NCI-H748 (cell line): ENCODE measurements at regions not wholly inside any gene's neighbourhood (a gene's known extent, or its start where the extent isn't known, plus 50 kb on each side); places are given as distances from the start of the nearest gene placed in this dataset.

Source experiments
- DNase-seq: peaks from one replicate; lab custom pipeline; 2025; ENCODE audit not compliant: unreplicated experiment; lab: John Stamatoyannopoulos, UW

GRCh38 chr10:78264361-78264760 lies 230.7 kb downstream of the RPS24 start:
- DNase-seq, result no peak

DNA sequence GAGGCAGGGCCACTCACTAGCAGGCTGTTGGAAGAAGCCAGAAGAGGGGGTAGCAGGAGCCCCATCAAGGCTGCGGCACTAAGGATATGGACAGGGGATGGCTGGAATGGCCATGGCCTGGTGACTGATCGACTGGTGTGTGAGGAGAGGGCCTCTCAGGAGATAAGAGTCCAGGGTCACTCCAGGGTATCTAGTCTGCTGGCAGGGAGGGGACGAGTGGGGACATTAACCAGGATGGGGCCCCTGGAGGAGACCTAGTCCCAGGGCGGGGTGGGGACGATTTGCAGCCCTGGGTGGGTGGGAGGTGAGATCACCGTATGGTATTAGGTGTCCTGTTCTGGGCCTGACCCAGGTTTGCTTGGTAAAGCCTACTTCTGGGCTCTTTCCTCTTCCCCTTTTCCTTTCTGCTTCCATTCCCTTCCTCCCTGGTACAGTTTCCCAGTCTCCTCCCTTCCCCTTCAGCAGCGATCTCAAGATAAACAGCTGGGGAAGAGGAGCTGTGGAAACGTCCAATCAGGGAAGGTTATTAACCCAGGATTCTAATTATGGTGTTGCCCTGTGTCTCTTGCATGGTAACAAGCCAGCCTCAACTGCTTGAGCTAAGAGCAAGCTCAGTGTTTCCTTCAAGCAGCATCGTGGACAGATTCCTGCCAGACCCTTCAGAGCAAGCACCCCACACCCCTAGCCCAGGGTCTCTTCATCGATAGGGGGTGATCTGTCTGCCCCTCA lies 233.2 kb downstream of the RPS24 start:
- DNase-seq, result peak; percentile 14

GRCh38 chr10:78267598-78267997 lies 233.9 kb downstream of the RPS24 start:
- no peak for DNase-seq

GRCh38 chr10:78269060-78269459 lies 235.4 kb downstream of the RPS24 start:
- no peak for DNase-seq

DNA sequence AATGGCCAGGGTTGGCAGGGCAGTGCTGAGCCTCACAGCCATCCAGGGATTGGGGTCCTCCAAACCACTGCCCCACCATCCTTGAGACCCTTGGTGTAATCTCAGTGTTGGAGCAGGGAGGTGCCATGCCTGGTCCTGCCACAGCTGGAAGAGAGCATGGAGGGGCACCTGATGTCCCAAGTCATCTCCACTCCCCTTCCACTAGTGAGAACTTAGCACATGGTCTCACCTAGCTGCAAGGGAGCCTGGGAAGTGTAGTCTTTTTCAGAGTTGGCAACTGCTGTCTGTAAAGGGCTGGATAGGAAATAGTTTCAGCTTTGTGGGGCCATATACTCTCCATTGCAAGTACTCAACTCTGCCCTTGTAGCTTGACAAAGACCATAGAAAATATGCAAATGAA lies 238.7 kb downstream of the RPS24 start:
- DNase-seq, result no peak

- no peak for DNase-seq
Observed at GRCh38 chr10:78274491-78274890, 240.8 kb downstream of the RPS24 start.

DNA sequence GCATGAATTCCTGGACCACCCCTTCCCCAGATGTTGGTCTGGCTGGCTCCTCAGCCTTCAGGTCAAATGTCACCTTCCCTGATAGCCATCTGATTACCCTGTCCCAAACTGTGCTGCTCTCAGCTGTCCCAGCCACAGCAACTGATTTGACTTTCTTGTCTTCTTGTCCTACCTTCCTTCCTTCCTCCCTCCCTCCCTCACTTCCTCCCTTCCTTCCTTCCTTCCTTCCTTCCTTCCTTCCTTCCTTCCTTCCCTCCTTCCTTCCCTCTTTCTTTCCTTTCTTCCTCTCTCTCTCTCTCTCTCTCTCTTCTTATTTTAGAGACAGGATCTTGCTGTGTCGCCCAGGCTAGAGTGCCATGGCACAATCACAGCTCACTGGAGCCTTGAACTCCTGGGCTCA lies 242.5 kb downstream of the RPS24 start:
- DNase-seq, result no peak

- DNase-seq, result no peak
Observed at GRCh38 chr10:78277314-78278057, 243.8 kb downstream of the RPS24 start.

DNA sequence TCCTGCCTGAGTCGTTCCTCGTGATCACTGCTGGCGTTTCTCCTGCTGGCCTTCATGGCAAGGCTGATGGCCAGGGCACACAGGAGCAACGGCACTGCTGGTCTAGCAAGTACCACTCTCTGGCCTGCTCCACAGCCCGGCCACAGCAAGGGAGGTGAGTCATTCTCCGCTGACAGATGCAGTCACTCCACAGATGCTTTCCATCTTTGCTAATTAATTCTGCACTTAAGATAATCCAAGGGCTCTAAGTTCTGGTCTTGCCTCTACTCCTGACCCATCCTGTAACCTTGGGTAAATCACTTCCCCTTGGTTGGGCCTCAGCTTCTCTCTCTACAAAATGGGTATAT lies 244.4 kb downstream of the RPS24 start:
- DNase-seq, result no peak

GRCh38 chr10:78279756-78280155 lies 246.1 kb downstream of the RPS24 start:
- no peak for DNase-seq

DNA sequence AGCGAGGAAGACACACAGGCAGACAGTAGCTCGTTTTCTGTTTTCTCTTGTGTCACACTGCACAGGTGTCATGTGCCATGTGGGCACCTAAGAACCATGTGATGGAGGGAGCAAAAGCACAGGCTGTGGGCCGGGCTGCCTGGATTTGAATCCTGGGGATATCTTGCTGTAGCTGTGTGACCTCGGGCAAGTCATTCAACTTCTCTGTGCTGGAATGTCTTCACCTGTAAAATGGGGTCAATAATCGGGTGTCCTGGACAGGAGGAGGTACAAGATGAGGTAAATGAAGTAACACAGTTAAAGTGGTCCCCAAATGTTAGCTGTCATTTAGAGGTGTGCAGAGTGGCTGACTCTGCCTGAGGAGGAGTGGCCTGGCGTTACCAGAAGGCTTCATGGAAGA lies 246.9 kb downstream of the RPS24 start:
- no peak for DNase-seq

DNA sequence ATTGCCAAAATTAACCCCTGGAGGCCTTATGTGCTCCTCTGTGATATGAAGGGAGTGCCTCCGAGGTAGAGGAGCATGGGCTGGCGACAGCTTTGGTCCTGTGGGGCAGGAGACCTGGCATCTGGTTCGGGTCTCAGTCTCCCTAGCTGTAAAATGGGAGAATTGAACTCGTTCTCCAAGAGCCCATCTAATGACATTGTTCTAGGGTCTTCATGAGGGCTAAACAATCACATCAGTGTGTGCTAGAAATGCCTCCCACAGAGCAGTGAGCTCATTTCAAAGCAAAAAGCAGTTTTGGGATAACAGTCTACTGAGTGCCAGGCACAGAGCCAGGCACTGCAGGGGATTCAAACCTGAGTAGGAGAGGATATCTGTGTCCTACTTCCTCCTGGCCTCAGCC lies 248.0 kb downstream of the RPS24 start:
- no peak for DNase-seq

DNA sequence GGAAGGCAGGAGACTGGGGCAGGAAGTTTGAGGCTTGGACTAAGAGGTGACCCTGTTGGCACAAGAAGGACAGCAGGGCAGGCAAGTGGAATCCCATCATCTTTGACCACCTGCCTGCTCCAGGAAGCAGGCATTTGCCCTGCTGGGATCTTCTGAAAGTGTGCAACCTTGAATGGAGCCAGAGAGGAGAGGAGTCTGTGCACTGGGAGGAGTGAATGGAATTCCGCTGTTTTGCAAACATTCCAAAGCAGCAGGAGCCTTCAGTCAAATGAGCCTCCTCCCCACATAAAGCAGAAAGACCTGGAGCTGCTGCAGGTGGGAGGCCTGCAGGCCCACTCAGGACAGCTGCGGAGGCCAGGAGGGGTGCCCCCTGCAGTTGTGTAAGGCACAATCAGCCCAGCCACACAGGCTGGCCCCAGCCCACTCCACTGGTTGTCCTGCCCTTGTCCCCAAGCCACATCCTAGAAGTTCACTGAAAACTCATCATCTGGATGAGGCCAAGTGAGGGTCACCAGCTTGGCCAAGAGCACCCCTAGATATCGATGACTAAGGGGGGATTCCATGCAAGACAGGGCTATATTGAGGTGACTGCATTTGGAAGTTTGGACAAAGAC lies 249.5 kb downstream of the RPS24 start:
- no peak for DNase-seq

DNA sequence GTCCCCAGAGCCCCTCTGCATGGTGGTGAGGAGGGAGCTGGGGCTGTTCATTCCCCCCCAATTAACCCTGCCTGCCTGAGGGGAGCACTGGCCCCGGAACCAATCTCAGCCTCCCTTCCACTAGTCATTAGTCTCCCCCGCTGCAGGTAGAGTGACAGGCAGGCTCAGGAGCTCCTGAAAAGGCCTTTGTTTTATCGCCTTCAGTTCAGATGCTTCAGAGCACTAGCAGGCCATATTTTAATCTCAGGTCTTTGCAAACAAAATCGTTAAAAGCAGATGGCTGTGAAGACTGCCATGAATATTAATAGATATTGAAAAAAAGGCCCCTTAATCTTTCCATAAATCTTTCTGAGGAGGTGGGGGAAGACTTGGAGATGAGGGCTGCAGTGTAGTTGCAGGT lies 250.7 kb downstream of the RPS24 start:
- no peak for DNase-seq

DNA sequence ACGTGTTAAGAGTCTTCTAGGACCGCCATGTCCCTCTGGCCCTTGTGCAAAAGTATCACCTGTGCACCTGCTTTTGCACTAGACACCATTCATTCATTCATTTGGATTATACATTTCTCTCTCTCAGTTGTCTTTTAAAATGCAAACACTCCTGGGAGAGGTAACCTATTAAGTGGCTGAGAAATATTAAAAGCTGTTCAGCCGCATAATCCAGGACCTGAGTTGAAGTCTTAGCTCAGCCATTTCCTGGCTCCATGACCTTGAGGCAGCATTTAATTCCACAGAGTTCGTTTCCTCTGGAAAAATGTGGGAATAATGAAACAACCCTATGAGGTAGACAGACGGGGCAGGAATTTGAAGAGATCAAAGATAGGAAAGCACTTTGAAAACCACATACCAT lies 251.6 kb downstream of the RPS24 start:
- DNase-seq, result no peak

- DNase-seq, result peak; percentile 30
Observed at GRCh38 chr10:78286186-78286585, 252.5 kb downstream of the RPS24 start.

- no peak for DNase-seq
Observed at GRCh38 chr10:78286668-78287067, 253.0 kb downstream of the RPS24 start.

GRCh38 chr10:78287618-78288017 lies 254.0 kb downstream of the RPS24 start:
- DNase-seq, result no peak

DNA sequence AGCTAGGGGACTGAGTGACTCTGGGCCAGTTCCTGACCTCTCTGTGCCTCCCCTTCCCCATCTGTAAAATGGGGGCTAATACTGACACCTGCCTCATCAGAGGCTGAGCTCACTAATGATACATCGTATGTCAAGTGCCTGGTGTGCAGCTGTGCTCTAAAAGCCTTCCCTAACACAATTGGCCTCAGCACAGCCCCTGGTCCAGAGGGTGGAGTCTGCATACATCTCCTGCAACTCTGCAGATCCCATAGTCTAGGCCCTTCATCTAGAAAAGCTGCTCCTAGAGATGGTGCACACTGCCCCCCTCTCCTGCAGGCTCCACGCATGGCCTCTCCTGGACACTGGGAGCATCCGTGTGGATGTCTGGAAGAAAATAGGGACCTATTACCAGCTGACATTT lies 255.0 kb downstream of the RPS24 start:
- DNase-seq, result peak; percentile 46

- no peak for DNase-seq
Observed at GRCh38 chr10:78290131-78290750, 256.6 kb downstream of the RPS24 start.

- no peak for DNase-seq
Observed at GRCh38 chr10:78291722-78292121, 258.1 kb downstream of the RPS24 start.
